ENCODE measurements at regions not wholly inside any gene's neighbourhood (a gene's known extent, or its start where the extent isn't known, plus 50 kb on each side); places are given as distances from the start of the nearest gene placed in this dataset.

DNA sequence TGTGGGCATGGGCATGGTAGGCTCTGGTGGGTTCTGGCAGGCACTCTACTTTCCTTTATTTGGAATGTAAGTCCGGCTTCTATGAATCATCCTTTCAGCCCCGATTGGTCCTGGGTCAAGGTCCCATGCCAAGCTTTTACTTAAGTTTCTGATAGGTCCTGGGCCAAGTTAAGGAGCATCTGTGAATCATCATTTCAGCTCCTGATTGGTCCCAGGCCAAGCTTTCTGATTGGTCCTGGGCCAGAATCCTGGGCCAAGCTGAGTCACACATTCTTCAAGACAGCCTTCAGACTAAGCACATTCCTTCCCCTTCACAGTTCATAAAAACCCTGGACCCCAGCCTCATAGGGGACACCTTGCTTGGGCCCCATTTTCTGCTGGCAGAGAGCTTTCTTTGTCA is 231.0 kb upstream of the EYS start:
- TF ChIP-seq, protein P1, sequence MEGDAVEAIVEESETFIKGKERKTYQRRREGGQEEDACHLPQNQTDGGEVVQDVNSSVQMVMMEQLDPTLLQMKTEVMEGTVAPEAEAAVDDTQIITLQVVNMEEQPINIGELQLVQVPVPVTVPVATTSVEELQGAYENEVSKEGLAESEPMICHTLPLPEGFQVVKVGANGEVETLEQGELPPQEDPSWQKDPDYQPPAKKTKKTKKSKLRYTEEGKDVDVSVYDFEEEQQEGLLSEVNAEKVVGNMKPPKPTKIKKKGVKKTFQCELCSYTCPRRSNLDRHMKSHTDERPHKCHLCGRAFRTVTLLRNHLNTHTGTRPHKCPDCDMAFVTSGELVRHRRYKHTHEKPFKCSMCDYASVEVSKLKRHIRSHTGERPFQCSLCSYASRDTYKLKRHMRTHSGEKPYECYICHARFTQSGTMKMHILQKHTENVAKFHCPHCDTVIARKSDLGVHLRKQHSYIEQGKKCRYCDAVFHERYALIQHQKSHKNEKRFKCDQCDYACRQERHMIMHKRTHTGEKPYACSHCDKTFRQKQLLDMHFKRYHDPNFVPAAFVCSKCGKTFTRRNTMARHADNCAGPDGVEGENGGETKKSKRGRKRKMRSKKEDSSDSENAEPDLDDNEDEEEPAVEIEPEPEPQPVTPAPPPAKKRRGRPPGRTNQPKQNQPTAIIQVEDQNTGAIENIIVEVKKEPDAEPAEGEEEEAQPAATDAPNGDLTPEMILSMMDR (IDR thresholded peaks at IDR 0.05; ENCODE audit: extremely low read depth in 1 of 2, insufficient read depth in 1 of 2, low read depth in 1 of 2, low read length in 2 of 2): no peak
- TF ChIP-seq POLR2AphosphoS5 (IDR thresholded peaks at IDR 0.05; ENCODE audit: insufficient read depth, low read depth, low read length): no peak
- TF ChIP-seq JUN (IDR thresholded peaks at IDR 0.05; ENCODE audit: borderline replicate concordance, insufficient read depth, insufficient read length, low read depth): no peak
- TF ChIP-seq, protein P2, sequence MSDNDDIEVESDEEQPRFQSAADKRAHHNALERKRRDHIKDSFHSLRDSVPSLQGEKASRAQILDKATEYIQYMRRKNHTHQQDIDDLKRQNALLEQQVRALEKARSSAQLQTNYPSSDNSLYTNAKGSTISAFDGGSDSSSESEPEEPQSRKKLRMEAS (IDR thresholded peaks at IDR 0.05; ENCODE audit: insufficient read depth, insufficient read length): no peak
- TF ChIP-seq EZH2 (IDR thresholded peaks at IDR 0.05; ENCODE audit: borderline replicate concordance, low read depth, low read length, severe bottlenecking): no peak
- no peak for TF ChIP-seq POLR2A (IDR thresholded peaks at IDR 0.05; ENCODE audit: low read depth, low read length)

Data from endothelial cell of umbilical vein (primary cell).